Spleen (tissue), 11 donors: ENCODE measurements at regions not wholly inside any gene's neighbourhood (a gene's known extent, or its start where the extent isn't known, plus 50 kb on each side); places are given as distances from the start of the nearest gene placed in this dataset.

Experiments
- DNase-seq: peaks from one replicate; pipeline ENCODE4 v3.0.0-alpha.2; 2020
- H3K27ac ChIP-seq, 8 donors: fragments of 200-600 bp; sonication (generic) in 7 of 8; 1 replicate in 4 of 8; 2 replicates in 4 of 8; pipeline versions ENCODE4 v1.5.0 to v1.8.0; 2016 to 2021; ENCODE audit warnings: inconsistent platforms in 4 of 8, mild to moderate bottlenecking in 4 of 8, moderate library complexity in 1 of 8
- H3K27me3 ChIP-seq, 7 donors: fragments of 200-600 bp; sonication (generic) in 6 of 7; replicated peaks in 1 of 7; 1 replicate in 4 of 7; 2 replicates in 3 of 7; pipeline versions ENCODE4 v1.5.0 to v1.8.0; 2016 to 2021; ENCODE audit warnings: inconsistent platforms in 3 of 7, mild to moderate bottlenecking in 1 of 7
- H3K36me3 ChIP-seq, 6 donors: fragments of 200-600 bp; sonication (generic) in 5 of 6; 1 replicate in 4 of 6; 2 replicates in 2 of 6; pipeline versions ENCODE4 v1.5.0 to v1.8.0; 2016 to 2021; ENCODE audit warnings: inconsistent platforms in 2 of 6
- H3K4me1 ChIP-seq, 6 donors: fragments of 200-600 bp; sonication (generic) in 5 of 6; 1 replicate in 3 of 6; 2 replicates in 3 of 6; pipeline versions ENCODE4 v1.5.0 to v1.8.0; 2016 to 2021; ENCODE audit warnings: inconsistent platforms in 3 of 6
- H3K4me3 ChIP-seq, 8 donors: fragments of 200-600 bp; sonication (generic) in 7 of 8; 1 replicate in 4 of 8; 2 replicates in 4 of 8; pipeline versions ENCODE4 v1.5.0 to v1.8.0; 2016 to 2021; ENCODE audit warnings: inconsistent platforms in 4 of 8, mild to moderate bottlenecking in 4 of 8, moderate library complexity in 2 of 8
- H3K9me3 ChIP-seq, 8 donors: fragments of 200-600 bp; sonication (generic) in 7 of 8; 1 replicate in 4 of 8; 2 replicates in 4 of 8; pipeline versions ENCODE4 v1.5.0 to v1.8.0; 2016 to 2021; ENCODE audit warnings: inconsistent platforms in 4 of 8
- POLR2A ChIP-seq, 3 donors: fragments of 450-650 bp; IDR thresholded peaks; one replicate each; pipeline ENCODE4 v1.5.1; 2017; ENCODE audit warnings: antibody characterized with exemption in 3 of 3, mild to moderate bottlenecking in 1 of 3
- POLR2AphosphoS5 ChIP-seq, 3 donors: sonication (generic); formaldehyde crosslinking; IDR thresholded peaks; one replicate each; pipeline ENCODE4 v1.5.1; 2017; ENCODE audit warnings: antibody characterized with exemption in 3 of 3
- WGBS, 5 donors: extraction: QIAGEN DNeasy Blood & Tissue Kit in 3 of 5; methylation state at CpG; one replicate each; pipeline versions ENCODE4 v1.1.5 to v1.1.7; 2013 to 2018; 5-methylcytosine and 5-hydroxymethylcytosine counted together
- intact Hi-C: fragments of 100-400 bp; cut with DNase I; formaldehyde crosslinking; loops from one replicate; pipeline ENCODE4 v1.15.0; 2023; ENCODE audit warnings: low total_unique reads
- TF ChIP-seq, protein P1 (sequence below), 11 experiments: fragments of 200-600 bp in 7 of 11; fragments of 450-650 bp in 4 of 11; sonication (generic) in 4 of 11; IDR thresholded peaks in 8 of 11; conservative IDR thresholded peaks in 3 of 11; 1 replicate in 7 of 11; 2 replicates in 4 of 11; pipeline versions ENCODE4 v1.4.0 to v1.8.0; 2016 to 2021; ENCODE audit warnings: antibody characterized with exemption in 11 of 11, inconsistent platforms in 4 of 11, mild to moderate bottlenecking in 1 of 11
- donor health status: healthy with polysubstance abuse.
- donor health status: DM: no; HTN: no; CAD: no; lungs with moderate emphysema.
- donor health status: DM: no; HTN: no; CAD: no.
- donor health status: Bipolar disorder and iron deficiency.
- donor health status: healthy.
- donor health status: DM: no; HTN: no; CAD: no.
- donor health status: DM: yes; HTN: yes; CAD: no.

- DNase-seq, result peak; percentile 45
- no peaks in the 10 kb centered on the region for H3K36me3 ChIP-seq
- H3K9me3 ChIP-seq, result peaks cover 0 to 4% (median under 1%) of the 10 kb centered on the region in 8 donors
- no peaks in the 10 kb centered on the region for H3K27me3 ChIP-seq
- WGBS, 5 donors, result 85 to 94% (median 90%) methylated on average over 7 of the region's 7 CpGs
- H3K4me3 ChIP-seq, result no peak overlapping the region
- no peaks in the 10 kb centered on the region for H3K4me1 ChIP-seq
- intact Hi-C loops, result no loop called here
- H3K27ac ChIP-seq, result no peak overlapping the region
- TF ChIP-seq, protein P1, sequence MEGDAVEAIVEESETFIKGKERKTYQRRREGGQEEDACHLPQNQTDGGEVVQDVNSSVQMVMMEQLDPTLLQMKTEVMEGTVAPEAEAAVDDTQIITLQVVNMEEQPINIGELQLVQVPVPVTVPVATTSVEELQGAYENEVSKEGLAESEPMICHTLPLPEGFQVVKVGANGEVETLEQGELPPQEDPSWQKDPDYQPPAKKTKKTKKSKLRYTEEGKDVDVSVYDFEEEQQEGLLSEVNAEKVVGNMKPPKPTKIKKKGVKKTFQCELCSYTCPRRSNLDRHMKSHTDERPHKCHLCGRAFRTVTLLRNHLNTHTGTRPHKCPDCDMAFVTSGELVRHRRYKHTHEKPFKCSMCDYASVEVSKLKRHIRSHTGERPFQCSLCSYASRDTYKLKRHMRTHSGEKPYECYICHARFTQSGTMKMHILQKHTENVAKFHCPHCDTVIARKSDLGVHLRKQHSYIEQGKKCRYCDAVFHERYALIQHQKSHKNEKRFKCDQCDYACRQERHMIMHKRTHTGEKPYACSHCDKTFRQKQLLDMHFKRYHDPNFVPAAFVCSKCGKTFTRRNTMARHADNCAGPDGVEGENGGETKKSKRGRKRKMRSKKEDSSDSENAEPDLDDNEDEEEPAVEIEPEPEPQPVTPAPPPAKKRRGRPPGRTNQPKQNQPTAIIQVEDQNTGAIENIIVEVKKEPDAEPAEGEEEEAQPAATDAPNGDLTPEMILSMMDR (IDR thresholded peaks at IDR 0.05 in 8 of 11, conservative IDR thresholded peaks at IDR 0.05 in 3 of 11), result no peak
- TF ChIP-seq POLR2A (IDR thresholded peaks at IDR 0.05) (no peak), POLR2AphosphoS5 (IDR thresholded peaks at IDR 0.05) (no peak)
Observed at GRCh38 chr10:56298941-56299340, 62.1 kb downstream of the ZWINT start.

GRCh38 chr10:56296618-56297017, 64.4 kb downstream of the ZWINT start:
- DNase-seq, result no peak
- TF ChIP-seq POLR2AphosphoS5 (IDR thresholded peaks at IDR 0.05) (no peak), POLR2A (IDR thresholded peaks at IDR 0.05) (no peak)
- TF ChIP-seq, protein P1 (IDR thresholded peaks at IDR 0.05 in 8 of 11, conservative IDR thresholded peaks at IDR 0.05 in 3 of 11), result no peak
- Histone ChIP-seq H3K4me1 (no peaks in the 10 kb centered on the region), H3K36me3 (no peaks in the 10 kb centered on the region), H3K27ac (no peak overlapping the region), H3K27me3 (no peaks in the 10 kb centered on the region), H3K4me3 (no peak overlapping the region), H3K9me3 (peaks cover 0 to 27% (median 18%) of the 10 kb centered on the region in 8 donors)
- intact Hi-C loops, result no loop called here
- 71 to 96% (median 81%) methylated on average over 1 of the region's 1 CpG for WGBS, 5 donors

DNA sequence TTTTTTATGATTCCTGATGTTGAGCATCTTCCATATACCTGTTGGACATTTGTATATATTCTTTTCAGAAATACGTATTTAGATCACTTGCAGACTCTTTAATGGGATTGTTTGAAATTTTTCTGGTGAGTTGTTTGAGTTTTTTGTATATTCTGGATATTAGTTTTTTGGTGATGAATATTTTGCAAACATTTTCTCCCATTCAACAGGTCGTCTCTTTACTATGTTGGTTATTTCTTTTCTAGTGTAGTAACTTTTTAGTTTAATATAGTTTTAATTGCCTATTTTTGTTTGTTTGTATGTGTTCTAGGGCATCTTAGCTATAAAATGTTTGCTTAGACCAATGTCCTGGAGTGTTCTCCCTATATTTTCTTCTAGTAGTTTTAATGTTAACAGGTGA, 72.7 kb downstream of the ZWINT start:
- Histone ChIP-seq H3K4me3 (no peak overlapping the region), H3K27me3 (no peaks in the 10 kb centered on the region), H3K27ac (no peak overlapping the region), H3K4me1 (no peaks in the 10 kb centered on the region), H3K36me3 (no peaks in the 10 kb centered on the region), H3K9me3 (peaks cover 0 to 28% (median 17%) of the 10 kb centered on the region in 8 donors)
- intact Hi-C loops, result no loop called here
- WGBS, 5 donors, result 57 to 73% (median 58%) methylated on average over 2 of the region's 2 CpGs
- TF ChIP-seq, protein P1 (IDR thresholded peaks at IDR 0.05 in 8 of 11, conservative IDR thresholded peaks at IDR 0.05 in 3 of 11), result no peak
- TF ChIP-seq POLR2AphosphoS5 (IDR thresholded peaks at IDR 0.05) (no peak), POLR2A (IDR thresholded peaks at IDR 0.05) (no peak)
- DNase-seq, result no peak

DNA sequence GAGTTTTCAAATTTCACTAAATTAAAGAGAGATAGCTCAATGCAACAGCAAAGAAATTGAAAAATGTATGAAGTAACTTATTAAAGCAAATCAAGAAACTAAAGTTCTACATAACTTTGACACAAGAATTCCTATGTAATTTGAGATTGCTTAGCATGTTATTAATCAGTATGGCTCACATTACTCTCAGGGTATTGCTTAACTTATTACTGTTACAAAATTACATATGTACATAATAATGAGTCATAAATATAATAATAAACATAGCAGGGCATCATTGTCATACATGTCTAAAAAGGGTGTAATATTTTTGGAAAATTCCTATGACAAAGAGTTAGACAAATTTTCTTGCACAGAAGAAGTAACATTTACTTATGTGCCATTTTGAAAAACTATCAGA, 75.0 kb downstream of the ZWINT start:
- TF ChIP-seq, protein P1 (IDR thresholded peaks at IDR 0.05 in 8 of 11, conservative IDR thresholded peaks at IDR 0.05 in 3 of 11), result no peak
- TF ChIP-seq POLR2AphosphoS5 (IDR thresholded peaks at IDR 0.05), result no peak
- no peak for TF ChIP-seq POLR2A (IDR thresholded peaks at IDR 0.05)
- peaks cover 0 to 7% (median 0%) of the 10 kb centered on the region in 8 donors for H3K9me3 ChIP-seq
- no peak overlapping the region for H3K27ac ChIP-seq
- DNase-seq, result no peak
- no peaks in the 10 kb centered on the region for H3K27me3 ChIP-seq
- no peaks in the 10 kb centered on the region for H3K36me3 ChIP-seq
- intact Hi-C loops, result no loop called here
- no peaks in the 10 kb centered on the region for H3K4me1 ChIP-seq
- no peak overlapping the region for H3K4me3 ChIP-seq
